Stomach (tissue), 8 donors: ENCODE measurements at regions not wholly inside any gene's neighbourhood (a gene's known extent, or its start where the extent isn't known, plus 50 kb on each side); places are given as distances from the start of the nearest gene placed in this dataset.

Experiments used
- DNase-seq, 2 donors: peaks; one replicate each; pipeline versions ENCODE4 v3.0.0 to v3.0.0-alpha.2; 2013 to 2019
- H3K27ac ChIP-seq, 5 donors: fragments of 200-600 bp in 4 of 5; sonication (generic) in 4 of 5; one replicate each; pipeline ENCODE4 v1.5.1; 2013 to 2019; ENCODE audit warnings: mild to moderate bottlenecking in 1 of 5, moderate library complexity in 1 of 5
- H3K27me3 ChIP-seq, 3 donors: fragments of 200-600 bp; sonication (generic); one replicate each; pipeline ENCODE4 v1.5.1; 2017 to 2019; ENCODE audit warnings: mixed run types in 1 of 3
- H3K36me3 ChIP-seq, 4 donors: fragments of 200-600 bp; sonication (generic); 1 replicate in 3 of 4; 2 replicates in 1 of 4; pipeline ENCODE4 v1.5.1; 2016 to 2019
- H3K4me1 ChIP-seq, 4 donors: fragments of 200-600 bp; sonication (generic); one replicate each; pipeline ENCODE4 v1.5.1; 2016 to 2019
- H3K4me3 ChIP-seq, 4 donors: fragments of 200-600 bp; sonication (generic) in 3 of 4; one replicate each; pipeline ENCODE4 v1.5.1; 2016 to 2019; ENCODE audit warnings: mild to moderate bottlenecking in 1 of 4
- H3K9me3 ChIP-seq, 4 donors: fragments of 200-600 bp; sonication (generic); one replicate each; pipeline ENCODE4 v1.5.1; 2016 to 2019
- EP300 ChIP-seq: sonication (generic); formaldehyde crosslinking; IDR thresholded peaks from one replicate; pipeline ENCODE4 v1.6.1; 2017; ENCODE audit warnings: antibody characterized with exemption
- POLR2A ChIP-seq, 4 donors: fragments of 450-650 bp; IDR thresholded peaks; one replicate each; pipeline ENCODE4 v1.6.1; 2016; ENCODE audit warnings: antibody characterized with exemption in 4 of 4, control low read depth in 2 of 4, mild to moderate bottlenecking in 1 of 4, moderate library complexity in 1 of 4
- POLR2AphosphoS5 ChIP-seq, 3 donors: sonication (generic); formaldehyde crosslinking; IDR thresholded peaks; one replicate each; pipeline ENCODE4 v1.6.1; 2016; ENCODE audit warnings: antibody characterized with exemption in 3 of 3
- WGBS, 5 donors: extraction: QIAGEN DNeasy Blood & Tissue Kit in 3 of 5; methylation state at CpG; one replicate each; pipeline versions ENCODE4 v1.1.5 to v1.1.7; 2013 to 2018; 5-methylcytosine and 5-hydroxymethylcytosine counted together
- intact Hi-C: fragments of 100-400 bp; cut with DNase I; formaldehyde crosslinking; loops from one replicate; pipeline ENCODE4 v1.15.1; 2023; ENCODE audit warnings: low total_unique reads
- TF ChIP-seq, protein P1 (sequence below), 7 experiments: fragments of 450-650 bp in 4 of 7; fragments of 200-600 bp in 3 of 7; sonication (generic) in 3 of 7; IDR thresholded peaks; one replicate each; pipeline ENCODE4 v1.5.1; 2016 to 2019; ENCODE audit warnings: antibody characterized with exemption in 7 of 7, control low read depth in 2 of 7, mild to moderate bottlenecking in 1 of 7
- donor health status: healthy with polysubstance abuse.
- donor health status: Bipolar disorder and iron deficiency.
- donor health status: healthy.

DNA sequence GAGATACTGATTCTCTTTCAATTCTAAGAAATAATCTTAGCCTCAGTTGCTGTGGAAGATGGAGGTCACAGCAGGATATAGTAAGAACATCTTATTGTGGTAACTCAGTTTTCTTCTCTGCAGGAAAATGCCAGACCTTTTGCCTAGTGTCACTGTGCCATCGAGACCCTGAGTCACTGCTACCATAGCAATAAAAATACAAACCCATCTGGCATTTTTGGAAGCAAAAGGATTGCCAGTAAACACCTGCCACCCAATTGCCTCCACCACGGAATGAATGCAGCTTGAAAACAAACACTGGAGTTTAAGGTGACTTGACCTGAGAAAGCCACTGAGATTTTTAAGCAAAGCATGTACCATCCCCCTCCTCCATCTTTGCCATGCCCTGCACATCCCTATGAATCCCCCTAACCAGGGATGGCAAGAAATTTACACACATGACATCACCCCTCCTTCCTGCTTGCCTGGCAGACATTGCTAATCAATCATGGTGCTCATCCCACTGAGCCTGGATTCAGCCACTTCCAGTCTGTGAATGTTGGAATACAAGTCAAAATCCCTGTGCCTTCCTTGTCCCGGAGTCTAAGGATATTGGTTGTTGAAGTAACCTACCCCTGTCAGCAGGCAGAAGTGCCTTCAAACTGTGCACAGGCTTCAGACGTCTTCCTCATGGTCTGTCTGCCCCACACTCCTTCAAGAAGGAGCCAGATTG, 59.6 kb upstream of the MAMLD1 start:
- H3K4me3 ChIP-seq, result no peak overlapping the region
- DNase-seq, result no peak
- no peak overlapping the region for H3K27ac ChIP-seq
- intact Hi-C loops, result no loop called here
- no peaks in the 10 kb centered on the region for H3K36me3 ChIP-seq
- H3K4me1 ChIP-seq, result no peaks in the 10 kb centered on the region
- 54 to 78% (median 72%) methylated on average over 4 of the region's 4 CpGs for WGBS, 5 donors
- no peaks in the 10 kb centered on the region for H3K9me3 ChIP-seq
- no peaks in the 10 kb centered on the region for H3K27me3 ChIP-seq
- TF ChIP-seq POLR2A (IDR thresholded peaks at IDR 0.05) (no peak), POLR2AphosphoS5 (IDR thresholded peaks at IDR 0.05) (no peak)

DNA sequence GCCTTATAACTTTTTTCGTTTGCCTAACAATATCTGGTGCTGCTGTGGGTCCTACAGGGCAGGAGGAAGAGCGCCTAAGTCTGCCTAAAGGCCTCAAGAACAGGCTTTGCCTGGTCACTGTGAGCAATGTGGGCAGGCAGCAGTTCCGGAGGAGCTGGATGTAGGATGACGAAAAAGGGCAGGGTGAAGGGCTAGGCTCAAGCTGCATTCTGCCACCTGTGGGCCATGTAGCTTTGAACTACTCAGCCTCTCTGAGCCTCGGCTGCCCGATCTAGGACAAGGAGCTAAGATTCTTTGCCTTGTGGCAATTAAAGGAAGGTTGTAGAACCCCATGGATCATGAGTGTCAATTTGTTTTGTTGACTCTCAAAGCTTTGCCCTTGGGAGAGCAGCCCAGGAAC, 57.1 kb upstream of the MAMLD1 start:
- intact Hi-C loops, result no loop called here
- H3K4me1 ChIP-seq, result no peaks in the 10 kb centered on the region
- H3K36me3 ChIP-seq, result no peaks in the 10 kb centered on the region
- no peak overlapping the region for H3K4me3 ChIP-seq
- H3K9me3 ChIP-seq, result no peaks in the 10 kb centered on the region
- 50 to 79% (median 64%) methylated on average over 5 to 6 of the region's 6 CpGs for WGBS, 5 donors
- no peak for DNase-seq
- no peak for TF ChIP-seq POLR2A (IDR thresholded peaks at IDR 0.05)
- no peak for TF ChIP-seq POLR2AphosphoS5 (IDR thresholded peaks at IDR 0.05)
- TF ChIP-seq EP300, result no peak
- no peak overlapping the region for H3K27ac ChIP-seq
- H3K27me3 ChIP-seq, result no peaks in the 10 kb centered on the region

DNA sequence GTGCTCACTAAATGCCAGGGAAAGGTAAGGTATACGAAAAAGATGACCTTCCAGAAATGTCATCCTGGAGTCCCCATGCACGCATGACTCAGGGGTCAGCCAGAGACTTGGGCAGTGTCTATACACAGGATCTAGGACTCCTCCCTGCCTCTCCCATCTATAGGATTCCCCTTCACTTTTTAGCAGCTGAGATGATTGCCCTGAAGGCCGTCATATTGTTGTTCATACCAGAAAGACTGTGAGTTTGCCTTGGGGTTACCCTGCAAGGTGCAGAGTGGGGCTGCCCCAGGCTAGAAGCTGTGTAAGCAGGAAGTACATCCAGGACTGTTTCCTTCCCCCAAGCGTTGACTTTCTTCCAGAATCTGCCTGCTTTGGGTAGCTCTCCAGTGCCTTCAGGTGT, 55.1 kb upstream of the MAMLD1 start:
- Histone ChIP-seq H3K4me3 (no peak overlapping the region), H3K4me1 (no peaks in the 10 kb centered on the region), H3K27ac (no peak overlapping the region), H3K36me3 (no peaks in the 10 kb centered on the region), H3K9me3 (no peaks in the 10 kb centered on the region), H3K27me3 (no peaks in the 10 kb centered on the region)
- intact Hi-C loops, result no loop called here
- WGBS, 5 donors, result 65 to 81% (median 80%) methylated on average over 4 of the region's 4 CpGs
- DNase-seq, result no peak
- TF ChIP-seq EP300 (no peak), POLR2A (IDR thresholded peaks at IDR 0.05) (no peak), POLR2AphosphoS5 (IDR thresholded peaks at IDR 0.05) (no peak)
- TF ChIP-seq, protein P1, sequence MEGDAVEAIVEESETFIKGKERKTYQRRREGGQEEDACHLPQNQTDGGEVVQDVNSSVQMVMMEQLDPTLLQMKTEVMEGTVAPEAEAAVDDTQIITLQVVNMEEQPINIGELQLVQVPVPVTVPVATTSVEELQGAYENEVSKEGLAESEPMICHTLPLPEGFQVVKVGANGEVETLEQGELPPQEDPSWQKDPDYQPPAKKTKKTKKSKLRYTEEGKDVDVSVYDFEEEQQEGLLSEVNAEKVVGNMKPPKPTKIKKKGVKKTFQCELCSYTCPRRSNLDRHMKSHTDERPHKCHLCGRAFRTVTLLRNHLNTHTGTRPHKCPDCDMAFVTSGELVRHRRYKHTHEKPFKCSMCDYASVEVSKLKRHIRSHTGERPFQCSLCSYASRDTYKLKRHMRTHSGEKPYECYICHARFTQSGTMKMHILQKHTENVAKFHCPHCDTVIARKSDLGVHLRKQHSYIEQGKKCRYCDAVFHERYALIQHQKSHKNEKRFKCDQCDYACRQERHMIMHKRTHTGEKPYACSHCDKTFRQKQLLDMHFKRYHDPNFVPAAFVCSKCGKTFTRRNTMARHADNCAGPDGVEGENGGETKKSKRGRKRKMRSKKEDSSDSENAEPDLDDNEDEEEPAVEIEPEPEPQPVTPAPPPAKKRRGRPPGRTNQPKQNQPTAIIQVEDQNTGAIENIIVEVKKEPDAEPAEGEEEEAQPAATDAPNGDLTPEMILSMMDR (IDR thresholded peaks at IDR 0.05), result no peak

DNA sequence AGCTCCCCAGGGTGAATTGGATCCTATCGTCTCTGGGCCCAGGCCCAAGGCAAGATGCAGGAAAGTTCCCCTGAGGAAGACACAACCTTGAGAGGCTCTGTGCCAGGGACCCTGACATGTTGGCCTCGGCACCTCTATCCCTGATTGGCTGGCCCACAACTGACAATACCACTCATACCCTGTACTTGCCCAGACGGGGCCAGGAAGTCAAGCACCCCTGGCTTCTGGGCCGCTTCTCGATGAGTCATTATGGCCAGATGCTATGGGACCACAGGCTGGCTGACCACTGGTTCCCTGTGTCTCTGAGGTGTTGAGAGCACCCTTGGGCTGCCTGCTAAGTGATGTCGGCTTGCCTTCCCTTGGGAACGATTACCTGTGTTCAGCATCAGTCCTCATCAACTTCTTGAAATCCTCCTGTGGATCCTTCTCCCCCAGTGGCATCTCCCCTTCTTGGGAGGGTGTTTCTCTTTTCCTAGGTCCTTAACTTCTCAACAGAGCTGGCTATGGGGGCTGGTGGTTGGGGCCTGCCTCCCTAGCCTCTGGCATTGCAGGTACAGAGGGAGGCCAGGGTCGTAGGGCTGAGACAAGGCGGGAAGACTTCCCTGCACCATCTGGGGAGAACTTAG, 54.5 kb upstream of the MAMLD1 start:
- Histone ChIP-seq H3K27ac (no peak overlapping the region), H3K4me1 (no peaks in the 10 kb centered on the region), H3K9me3 (no peaks in the 10 kb centered on the region), H3K36me3 (no peaks in the 10 kb centered on the region), H3K4me3 (no peak overlapping the region), H3K27me3 (no peaks in the 10 kb centered on the region)
- 74 to 92% (median 82%) methylated on average over 7 to 9 of the region's 9 CpGs; no CpG with 5 or more reads in 1 of the 5 donors for WGBS, 5 donors
- TF ChIP-seq POLR2A (IDR thresholded peaks at IDR 0.05) (no peak), EP300 (no peak), POLR2AphosphoS5 (IDR thresholded peaks at IDR 0.05) (no peak)
- TF ChIP-seq, protein P1 (IDR thresholded peaks at IDR 0.05), result no peak
- no peak for DNase-seq
- intact Hi-C loops, result no loop called here

DNA sequence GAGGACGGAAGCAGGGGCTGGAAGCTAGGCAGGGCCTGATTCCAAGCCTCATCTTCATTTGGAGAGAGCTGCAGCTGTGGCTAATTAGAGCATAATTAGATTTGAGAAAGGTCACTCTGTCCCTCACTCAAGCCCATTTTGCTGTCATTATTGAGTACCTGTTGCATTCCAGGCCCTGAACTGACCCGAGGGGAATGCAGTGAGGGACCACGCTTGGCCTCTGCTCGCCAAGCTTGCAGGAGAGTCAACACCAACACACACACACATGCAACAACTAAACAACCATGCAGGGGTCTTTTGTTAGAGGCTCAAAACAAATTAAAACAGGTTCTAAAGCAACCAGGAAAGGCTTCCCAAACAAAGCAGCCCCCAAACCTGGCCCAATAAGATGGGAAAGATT, 52.7 kb upstream of the MAMLD1 start:
- no peak for DNase-seq
- no peaks in the 10 kb centered on the region for H3K27me3 ChIP-seq
- 78 to 98% (median 91%) methylated on average over 4 of the region's 4 CpGs for WGBS, 5 donors

DNA sequence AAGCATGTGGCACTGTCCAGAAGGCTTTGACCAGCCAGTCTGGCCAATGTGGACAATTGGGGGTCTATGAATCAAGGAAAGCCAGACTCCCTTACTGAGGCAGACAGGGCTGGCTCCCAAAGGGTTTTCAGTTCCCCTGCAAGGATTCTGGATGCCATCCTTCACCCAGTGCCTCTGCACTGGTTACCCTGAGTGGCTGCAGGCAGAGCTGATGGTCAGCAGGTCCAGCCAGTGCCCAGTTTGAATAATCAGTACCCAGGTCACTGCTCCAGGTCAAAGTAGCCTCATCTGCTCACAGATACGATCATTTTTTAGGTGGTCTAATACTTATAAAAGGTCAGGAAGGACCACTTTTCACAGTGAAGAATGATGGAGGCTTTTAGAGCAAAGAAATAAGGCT, 52.2 kb upstream of the MAMLD1 start:
- Histone ChIP-seq H3K4me1 (no peaks in the 10 kb centered on the region), H3K27me3 (no peaks in the 10 kb centered on the region), H3K9me3 (no peaks in the 10 kb centered on the region), H3K4me3 (no peak overlapping the region), H3K27ac (no peak overlapping the region), H3K36me3 (no peaks in the 10 kb centered on the region)
- TF ChIP-seq POLR2A (IDR thresholded peaks at IDR 0.05) (no peak), POLR2AphosphoS5 (IDR thresholded peaks at IDR 0.05) (no peak), EP300 (no peak)
- TF ChIP-seq, protein P1 (IDR thresholded peaks at IDR 0.05), result no peak
- 74 to 92% (median 80%) methylated on average over 1 of the region's 1 CpG for WGBS, 5 donors
- no peak for DNase-seq
- intact Hi-C loops, result no loop called here

More for the DNA sequence above, 52.7 kb upstream of the MAMLD1 start:
- no peak overlapping the region for H3K4me3 ChIP-seq
- no peak for TF ChIP-seq POLR2AphosphoS5 (IDR thresholded peaks at IDR 0.05)
- no peak for TF ChIP-seq EP300
- H3K27ac ChIP-seq, result no peak overlapping the region
- H3K4me1 ChIP-seq, result no peaks in the 10 kb centered on the region
- no peaks in the 10 kb centered on the region for H3K36me3 ChIP-seq
- no peaks in the 10 kb centered on the region for H3K9me3 ChIP-seq
- intact Hi-C loops, result no loop called here
